Fibroblast of pulmonary artery (primary cell): ENCODE measurements at regions not wholly inside any gene's neighbourhood (a gene's known extent, or its start where the extent isn't known, plus 50 kb on each side); places are given as distances from the start of the nearest gene placed in this dataset.

Experiments used
- DNase-seq: peaks from one replicate; pipeline ENCODE4 v3.0.0-alpha.2; 2010; ENCODE audit warnings: low read depth
- H3K4me3 ChIP-seq: replicated peaks from 2 replicates; pipeline ENCODE4 v1.5.1; 2011; ENCODE audit warnings: low read depth, mild to moderate bottlenecking, control low read depth, low read length, moderate library complexity
- TF ChIP-seq, protein P1 (sequence below): IDR thresholded peaks from 2 replicates; pipeline ENCODE4 v1.5.1; 2011; ENCODE audit warnings: mild to moderate bottlenecking, control low read depth, low read length, inconsistent platforms; ENCODE audit errors: missing control alignments

DNA sequence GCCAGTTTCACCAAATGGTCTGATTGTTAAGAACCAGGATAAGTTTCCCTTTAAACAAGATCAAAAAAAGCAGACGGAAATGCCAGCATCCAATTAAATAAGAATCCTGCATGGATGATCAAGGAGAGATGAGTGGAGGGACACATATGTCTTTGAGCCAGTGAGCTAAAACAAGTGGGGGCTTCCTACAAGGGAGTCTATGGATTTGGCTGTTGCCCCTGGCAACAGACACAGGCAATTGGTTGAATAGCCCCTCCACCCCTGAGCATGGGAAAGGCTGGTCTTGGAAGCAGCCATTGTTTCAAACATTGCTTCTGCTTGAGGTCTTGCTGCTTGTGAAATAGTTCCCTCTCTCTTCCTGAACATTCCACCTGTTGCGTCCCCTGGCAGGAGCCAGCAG, 374.7 kb upstream of the ERCC4 start:
- DNase-seq: no peak
- TF ChIP-seq, protein P1, sequence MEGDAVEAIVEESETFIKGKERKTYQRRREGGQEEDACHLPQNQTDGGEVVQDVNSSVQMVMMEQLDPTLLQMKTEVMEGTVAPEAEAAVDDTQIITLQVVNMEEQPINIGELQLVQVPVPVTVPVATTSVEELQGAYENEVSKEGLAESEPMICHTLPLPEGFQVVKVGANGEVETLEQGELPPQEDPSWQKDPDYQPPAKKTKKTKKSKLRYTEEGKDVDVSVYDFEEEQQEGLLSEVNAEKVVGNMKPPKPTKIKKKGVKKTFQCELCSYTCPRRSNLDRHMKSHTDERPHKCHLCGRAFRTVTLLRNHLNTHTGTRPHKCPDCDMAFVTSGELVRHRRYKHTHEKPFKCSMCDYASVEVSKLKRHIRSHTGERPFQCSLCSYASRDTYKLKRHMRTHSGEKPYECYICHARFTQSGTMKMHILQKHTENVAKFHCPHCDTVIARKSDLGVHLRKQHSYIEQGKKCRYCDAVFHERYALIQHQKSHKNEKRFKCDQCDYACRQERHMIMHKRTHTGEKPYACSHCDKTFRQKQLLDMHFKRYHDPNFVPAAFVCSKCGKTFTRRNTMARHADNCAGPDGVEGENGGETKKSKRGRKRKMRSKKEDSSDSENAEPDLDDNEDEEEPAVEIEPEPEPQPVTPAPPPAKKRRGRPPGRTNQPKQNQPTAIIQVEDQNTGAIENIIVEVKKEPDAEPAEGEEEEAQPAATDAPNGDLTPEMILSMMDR: no peak
- H3K4me3 ChIP-seq: no peak overlapping the region

DNA sequence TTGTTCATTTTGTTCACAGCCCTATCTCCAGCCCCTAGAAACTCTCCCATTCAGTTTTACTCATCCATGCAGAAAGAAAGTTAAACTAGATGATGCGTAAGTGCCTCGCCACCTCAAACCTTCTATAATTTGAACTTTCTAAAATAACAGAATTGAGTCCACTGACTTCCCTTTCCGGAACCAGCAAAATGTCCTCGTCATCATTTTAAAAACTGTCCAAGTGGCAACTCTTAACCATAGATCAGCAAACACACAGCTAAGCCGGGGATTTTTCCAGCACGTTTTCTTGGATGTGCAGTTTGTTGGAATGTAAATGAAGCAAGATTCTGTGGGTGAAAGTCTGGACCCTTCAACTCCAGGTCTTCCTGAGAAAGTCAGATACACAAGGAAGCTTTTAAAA, 369.7 kb upstream of the ERCC4 start:
- TF ChIP-seq, protein P1: no peak
- no peak overlapping the region for H3K4me3 ChIP-seq
- no peak for DNase-seq

DNA sequence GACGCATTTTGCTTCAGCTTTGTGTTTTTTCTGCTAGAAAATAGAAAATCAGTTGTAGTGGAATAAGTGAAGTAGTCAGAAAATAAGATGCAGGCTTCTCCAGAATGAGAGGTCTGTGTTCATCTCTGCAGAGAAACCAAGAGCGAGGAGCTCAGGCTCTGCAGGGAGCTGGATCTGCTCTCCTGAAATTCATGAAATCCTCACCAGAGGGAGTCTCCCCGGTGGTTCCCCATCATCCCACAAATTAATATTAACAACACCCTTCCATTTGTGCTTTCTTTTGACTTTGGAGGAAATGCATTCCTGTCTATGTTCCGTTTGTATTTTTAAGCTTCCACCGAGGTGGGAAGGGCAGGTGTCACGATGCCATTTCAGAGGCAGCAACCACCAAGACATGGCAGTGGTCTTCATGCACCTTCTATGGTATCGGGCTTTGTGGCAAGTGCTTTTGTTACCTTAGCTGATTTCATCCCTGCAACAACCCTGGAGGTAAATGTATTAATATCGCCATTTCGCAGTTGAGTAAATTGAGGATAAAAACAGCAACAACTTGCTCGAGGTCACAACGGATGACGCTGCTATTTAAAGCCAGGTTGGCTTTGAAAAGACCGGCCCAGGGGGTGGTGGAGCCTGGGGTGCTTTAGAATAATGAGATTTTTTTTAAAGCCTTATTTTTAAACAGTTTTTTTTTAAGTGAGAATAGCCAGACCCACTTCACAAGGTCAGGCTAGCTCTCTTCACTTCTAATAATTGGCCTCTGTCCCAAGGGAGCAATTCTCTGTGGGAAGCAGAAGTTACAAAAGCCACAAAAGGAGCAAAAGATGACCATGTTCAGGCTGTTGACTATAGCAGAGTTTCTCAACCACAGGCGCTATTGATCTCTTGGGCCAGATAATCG, 367.6 kb upstream of the ERCC4 start:
- no peak overlapping the region for H3K4me3 ChIP-seq
- DNase-seq: no peak
- TF ChIP-seq, protein P1: no peak

DNA sequence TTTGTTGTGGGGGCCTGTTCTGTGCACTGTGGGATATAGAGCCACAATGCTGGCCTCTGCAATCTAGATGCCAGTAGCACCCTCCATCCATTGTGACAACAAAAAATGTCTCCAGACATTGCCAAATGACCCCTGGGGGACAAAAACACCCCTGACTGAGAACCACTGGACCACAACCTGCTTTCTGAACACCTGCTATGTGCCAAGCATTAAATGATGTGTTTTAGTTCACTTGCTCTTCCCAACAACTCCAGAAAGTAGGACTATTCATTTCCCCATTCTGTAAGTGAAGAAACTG, 367.0 kb upstream of the ERCC4 start:
- TF ChIP-seq, protein P1: no peak
- no peak for DNase-seq
- no peak overlapping the region for H3K4me3 ChIP-seq

DNA sequence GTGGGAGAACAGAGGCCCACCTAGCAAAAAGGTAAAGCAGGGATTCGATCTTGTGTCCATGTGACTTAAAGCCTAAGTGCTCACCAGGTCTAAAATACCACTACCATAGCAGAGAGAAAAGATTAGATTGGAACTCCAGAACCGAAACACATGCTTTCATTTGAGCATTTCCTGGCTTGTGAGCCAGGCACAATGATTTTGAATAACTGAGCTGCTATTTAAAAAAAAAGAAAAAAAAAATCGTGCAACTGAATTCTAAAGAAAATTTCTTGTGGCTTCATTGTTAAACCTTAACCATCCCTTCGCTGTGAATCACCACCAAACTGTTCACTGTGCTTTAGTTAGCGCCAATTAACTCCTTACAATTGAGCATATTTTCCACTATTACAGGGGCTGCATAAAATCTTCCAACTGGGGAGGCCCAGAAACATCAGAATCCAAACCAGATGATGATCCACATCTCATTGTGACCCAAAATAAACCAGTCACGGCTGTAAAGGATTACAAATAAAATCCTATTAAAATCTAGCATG, 366.4 kb upstream of the ERCC4 start:
- no peak overlapping the region for H3K4me3 ChIP-seq
- TF ChIP-seq, protein P1: no peak
- DNase-seq: no peak

DNA sequence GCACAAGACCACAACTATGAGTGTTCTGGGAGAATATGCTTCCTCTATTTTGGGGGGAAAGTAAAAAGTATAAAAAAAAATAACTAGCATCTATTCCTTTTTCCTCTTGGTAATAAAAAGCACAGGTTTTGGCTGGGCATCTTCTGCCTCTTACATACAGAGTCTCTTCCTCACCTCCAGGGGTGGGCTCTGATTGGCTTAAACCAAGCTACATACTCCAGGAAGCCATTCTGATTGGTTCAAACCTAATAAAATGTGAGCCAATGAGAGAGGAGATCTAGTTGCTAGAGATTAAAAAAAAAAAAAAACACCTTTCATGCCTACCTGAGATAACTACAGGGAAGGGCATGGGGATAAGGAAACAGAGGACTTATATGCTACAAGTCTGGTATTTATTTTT, 365.9 kb upstream of the ERCC4 start:
- H3K4me3 ChIP-seq: no peak overlapping the region
- TF ChIP-seq, protein P1: no peak
- no peak for DNase-seq

DNA sequence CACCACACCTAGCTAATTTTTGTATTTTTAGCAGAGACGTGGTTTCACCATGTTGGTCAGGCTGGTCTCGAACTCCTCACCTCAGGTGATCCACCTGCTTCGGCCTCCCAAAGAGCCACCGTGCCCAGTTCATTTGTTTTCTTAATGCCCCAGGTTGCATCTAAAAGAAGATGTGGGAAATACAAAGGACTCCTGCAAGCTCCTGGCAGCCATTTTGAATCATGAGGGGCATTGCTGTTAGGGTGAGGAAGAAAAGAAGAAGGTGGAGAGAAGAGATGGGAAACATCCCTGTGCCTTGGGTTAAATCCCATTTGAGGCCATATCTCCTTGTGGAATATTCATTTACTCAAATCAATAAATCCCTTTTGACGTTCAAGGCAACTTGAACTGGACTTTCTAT, 365.3 kb upstream of the ERCC4 start:
- DNase-seq: no peak
- TF ChIP-seq, protein P1: no peak
- no peak overlapping the region for H3K4me3 ChIP-seq
